GM12801 (cell line): ENCODE measurements at regions not wholly inside any gene's neighbourhood (a gene's known extent, or its start where the extent isn't known, plus 50 kb on each side); places are given as distances from the start of the nearest gene placed in this dataset.

ENCODE experiments used
- TF ChIP-seq, protein P1 (sequence below): IDR thresholded peaks from one replicate; pipeline ENCODE4 v1.5.1; 2011; ENCODE audit warnings: control low read depth; ENCODE audit not compliant: insufficient read length; ENCODE audit errors: extremely low read depth

DNA sequence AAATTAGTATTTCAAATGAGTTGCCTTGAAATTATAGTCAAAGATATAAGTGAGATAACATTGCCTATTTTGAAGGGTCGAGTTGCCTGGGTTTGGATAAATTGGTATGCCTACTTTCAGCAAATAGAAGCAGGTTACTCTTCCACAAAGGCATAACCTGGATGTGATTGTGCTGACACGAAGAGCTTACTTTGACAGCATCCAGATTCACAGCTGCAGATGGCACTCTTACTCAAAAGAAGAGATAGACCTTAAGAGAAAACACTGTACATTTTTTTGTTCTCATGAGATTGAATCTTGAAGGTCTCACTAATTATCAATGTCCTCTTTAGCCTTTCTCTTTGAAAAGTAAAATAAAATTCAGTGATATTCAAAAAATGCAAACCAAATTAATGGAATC, 1338.7 kb downstream of the REEP3 start:
- TF ChIP-seq, protein P1, sequence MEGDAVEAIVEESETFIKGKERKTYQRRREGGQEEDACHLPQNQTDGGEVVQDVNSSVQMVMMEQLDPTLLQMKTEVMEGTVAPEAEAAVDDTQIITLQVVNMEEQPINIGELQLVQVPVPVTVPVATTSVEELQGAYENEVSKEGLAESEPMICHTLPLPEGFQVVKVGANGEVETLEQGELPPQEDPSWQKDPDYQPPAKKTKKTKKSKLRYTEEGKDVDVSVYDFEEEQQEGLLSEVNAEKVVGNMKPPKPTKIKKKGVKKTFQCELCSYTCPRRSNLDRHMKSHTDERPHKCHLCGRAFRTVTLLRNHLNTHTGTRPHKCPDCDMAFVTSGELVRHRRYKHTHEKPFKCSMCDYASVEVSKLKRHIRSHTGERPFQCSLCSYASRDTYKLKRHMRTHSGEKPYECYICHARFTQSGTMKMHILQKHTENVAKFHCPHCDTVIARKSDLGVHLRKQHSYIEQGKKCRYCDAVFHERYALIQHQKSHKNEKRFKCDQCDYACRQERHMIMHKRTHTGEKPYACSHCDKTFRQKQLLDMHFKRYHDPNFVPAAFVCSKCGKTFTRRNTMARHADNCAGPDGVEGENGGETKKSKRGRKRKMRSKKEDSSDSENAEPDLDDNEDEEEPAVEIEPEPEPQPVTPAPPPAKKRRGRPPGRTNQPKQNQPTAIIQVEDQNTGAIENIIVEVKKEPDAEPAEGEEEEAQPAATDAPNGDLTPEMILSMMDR, result no peak

DNA sequence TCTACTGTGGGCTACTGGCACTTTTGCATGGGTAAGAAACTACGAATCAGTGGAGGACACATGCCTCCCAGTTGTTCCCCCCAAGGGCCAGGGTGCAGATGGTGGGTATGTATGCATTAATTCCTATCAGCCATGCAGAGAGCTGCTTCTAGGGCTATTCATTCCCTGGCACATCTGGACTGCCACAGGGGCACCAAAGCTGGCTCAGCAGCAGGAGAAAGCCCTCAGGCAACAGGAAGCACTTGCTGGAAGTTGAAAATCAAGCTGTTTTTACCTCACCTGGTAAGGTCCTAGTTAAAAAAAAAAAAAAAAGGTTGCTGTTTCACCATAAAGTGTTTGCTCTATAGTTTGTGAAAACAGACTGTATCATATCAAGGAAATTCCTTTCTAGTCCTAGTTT, 1342.6 kb downstream of the REEP3 start:
- TF ChIP-seq, protein P1, result no peak

DNA sequence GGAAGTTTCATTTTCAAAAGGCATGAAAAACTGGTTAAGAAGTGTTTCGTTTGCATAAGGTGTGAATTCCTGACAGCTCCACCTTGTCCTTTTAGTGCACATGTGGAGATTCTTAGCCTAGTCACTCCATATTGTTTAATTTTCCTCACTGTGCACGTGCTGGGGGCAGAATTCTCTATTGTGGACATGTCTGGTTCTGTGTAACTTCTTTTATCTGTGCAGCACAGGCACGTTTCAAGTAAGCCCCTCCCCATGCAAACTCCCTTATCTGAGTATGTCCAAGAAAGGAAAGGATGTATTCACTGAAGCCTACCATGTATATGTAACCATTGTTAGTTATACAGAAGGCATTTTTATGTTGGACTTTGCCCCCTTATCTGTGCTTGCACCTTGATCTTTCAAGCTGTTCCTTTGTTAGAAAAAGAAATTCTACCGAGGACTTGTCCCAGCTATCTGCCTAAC, 1346.3 kb downstream of the REEP3 start:
- TF ChIP-seq, protein P1, result no peak

DNA sequence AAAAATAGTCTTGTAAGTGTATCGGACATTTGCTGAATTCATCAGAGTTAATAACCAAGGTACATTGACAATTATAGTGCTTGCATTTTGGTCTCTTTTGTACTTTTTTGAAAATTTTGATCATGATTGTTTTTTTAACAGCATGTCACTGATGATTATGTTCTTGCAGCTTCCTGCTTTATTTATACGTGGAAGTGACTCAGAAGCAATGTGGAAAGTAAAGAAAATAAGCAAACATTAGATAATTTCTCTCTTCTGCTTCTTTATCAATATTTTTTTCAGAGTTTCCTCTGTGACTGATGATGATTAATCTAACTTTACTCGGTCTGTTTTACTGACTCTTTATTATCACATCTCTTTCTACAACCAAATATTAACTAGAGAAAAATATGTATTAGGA, 1351.9 kb downstream of the REEP3 start:
- TF ChIP-seq, protein P1, result no peak

DNA sequence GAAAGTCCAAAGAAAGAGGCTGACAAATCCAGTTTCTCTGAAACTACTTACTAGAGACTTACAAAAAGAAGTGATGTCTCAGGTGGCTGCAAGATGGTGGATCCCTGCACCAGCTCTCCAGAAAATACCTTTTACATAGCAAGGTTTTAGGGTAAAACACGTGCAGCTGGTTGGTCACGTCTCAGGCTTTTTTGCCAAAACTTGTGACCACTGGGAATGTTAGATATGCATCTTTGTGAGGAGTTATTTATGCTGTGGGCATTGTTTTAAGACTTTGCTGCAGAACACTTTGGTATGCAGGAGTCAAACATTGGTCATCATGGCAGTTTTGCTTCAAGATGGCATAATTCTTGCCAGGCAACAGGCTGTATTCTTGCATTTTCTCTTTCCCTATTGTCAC, 1352.8 kb downstream of the REEP3 start:
- TF ChIP-seq, protein P1, result no peak

DNA sequence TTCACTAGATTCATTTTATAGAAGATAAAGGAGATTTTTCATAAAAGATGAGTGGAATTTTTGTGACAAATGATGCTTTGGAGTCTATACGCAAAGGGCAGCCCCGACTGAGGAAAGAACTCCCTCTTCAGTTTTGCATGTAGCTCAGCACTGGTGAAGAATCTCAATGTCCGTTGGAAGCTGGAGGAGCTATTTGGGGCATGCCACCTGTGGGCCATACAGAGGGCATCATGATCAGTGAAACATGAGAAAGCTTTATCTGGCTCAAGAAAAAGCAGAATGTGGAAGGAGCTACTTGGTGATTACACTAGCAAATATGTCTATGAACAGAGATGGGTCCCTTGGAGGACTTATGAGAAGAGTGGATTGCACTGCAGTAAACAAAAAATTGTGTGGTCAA, 1359.3 kb downstream of the REEP3 start:
- TF ChIP-seq, protein P1, result no peak

DNA sequence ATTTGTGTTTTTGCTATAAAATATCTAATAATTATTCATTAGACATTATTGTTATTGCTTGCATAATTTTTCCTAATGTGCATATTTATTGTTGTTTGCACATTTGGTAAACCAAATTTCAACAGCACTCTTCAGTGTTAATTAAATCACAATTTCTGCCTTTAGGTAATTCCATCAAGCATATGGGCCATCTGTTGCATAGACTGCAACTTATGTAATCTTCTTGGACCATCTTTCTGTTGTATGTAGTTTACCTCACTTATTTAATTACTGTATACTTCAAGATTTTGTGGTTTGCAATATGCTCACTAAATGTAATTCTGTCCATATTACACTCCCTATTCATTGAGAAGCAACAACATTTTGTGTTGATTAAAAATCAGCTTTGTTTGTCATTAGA, 1360.1 kb downstream of the REEP3 start:
- TF ChIP-seq, protein P1, result no peak

DNA sequence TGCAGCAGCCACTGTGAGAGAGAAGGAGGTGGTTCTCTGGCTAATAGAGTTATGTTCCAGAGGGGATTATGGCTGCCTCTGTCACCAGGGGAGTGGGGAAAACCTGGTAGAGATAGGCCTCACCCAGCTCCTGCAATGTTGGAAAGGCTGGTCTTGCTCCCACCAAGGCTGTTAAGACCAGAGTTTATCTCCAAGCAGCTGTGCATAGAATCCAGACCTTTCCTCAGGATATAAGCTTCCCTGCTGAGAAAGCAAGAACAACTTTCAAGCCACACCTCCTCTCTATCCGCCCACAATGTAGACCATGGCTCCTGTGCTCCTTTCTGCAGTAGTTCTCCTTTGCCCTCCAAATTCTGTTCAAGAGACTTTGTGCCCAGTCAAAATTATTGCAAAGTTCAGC, 1375.4 kb downstream of the REEP3 start:
- TF ChIP-seq, protein P1, result no peak
